ENCODE measurements at regions not wholly inside any gene's neighbourhood (a gene's known extent, or its start where the extent isn't known, plus 50 kb on each side); places are given as distances from the start of the nearest gene placed in this dataset.

DNA sequence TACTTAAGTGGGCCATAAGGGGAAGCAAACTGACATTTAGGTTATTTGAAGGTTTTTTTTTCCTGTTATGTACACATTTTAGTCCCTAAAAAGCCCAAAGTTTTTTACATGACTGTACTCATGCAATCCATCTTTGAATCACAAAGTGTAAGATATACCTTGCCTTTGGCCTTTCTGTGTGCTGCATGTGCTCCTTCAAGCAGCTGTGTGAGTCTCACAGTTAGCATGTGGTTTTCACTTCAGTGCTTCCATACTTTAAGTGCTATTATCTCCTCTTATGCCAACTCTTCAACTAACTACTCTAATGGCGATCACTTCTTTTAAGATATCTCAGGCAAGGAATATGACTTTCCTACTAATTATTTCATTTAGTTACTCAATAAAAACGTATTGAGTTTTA is 597.1 kb upstream of the ACVR2A start:
- Histone ChIP-seq H3K9ac (ENCODE audit: low read length) (no peak overlapping the region), H3K27ac (ENCODE audit: low read depth, low read length) (no peak overlapping the region), H3K4me3 (replicated peaks in 1 of 2; ENCODE audit: low read depth in 1 of 2, low read length in 2 of 2) (no peak overlapping the region), H3K9me2 (ENCODE audit: insufficient read depth) (no peaks in the 10 kb centered on the region), H2AFZ (ENCODE audit: low read depth, low read length, poor library complexity, severe bottlenecking) (no peak overlapping the region), H3K4me1 (ENCODE audit: control insufficient read depth in 1 of 2, insufficient read depth in 2 of 2, low read length in 2 of 2) (no peaks in the 10 kb centered on the region), H3K27me3 (ENCODE audit: insufficient read depth, low read length) (no peaks in the 10 kb centered on the region), H3K36me3 (ENCODE audit: control insufficient read depth in 1 of 2, insufficient read depth in 2 of 2, low read length in 2 of 2) (no peaks in the 10 kb centered on the region), H3K79me2 (ENCODE audit: insufficient read depth, low read length) (no peaks in the 10 kb centered on the region), H4K20me1 (ENCODE audit: insufficient read depth) (no peaks in the 10 kb centered on the region; the same call in 1 of the 2 replicates), H3K4me2 (ENCODE audit: low read length) (no peak overlapping the region), H3K9me3 (ENCODE audit: control insufficient read depth in 1 of 2, insufficient read depth in 1 of 2, low read depth in 1 of 2, low read length in 2 of 2) (0 out of 4 replicates have a peak, but pooled peaks cover 0 to 3% of the 10 kb centered on the region in 2 experiments)
- TF ChIP-seq ELF1 (IDR thresholded peaks at IDR 0.05; ENCODE audit: borderline replicate concordance, low read depth) (no peak), EZH2phosphoT487 (IDR thresholded peaks at IDR 0.05; ENCODE audit: borderline replicate concordance) (no peak), EZH2 (IDR thresholded peaks at IDR 0.05) (no peak), ZFX (IDR thresholded peaks at IDR 0.05) (no peak), SP1 (IDR thresholded peaks at IDR 0.05; ENCODE audit: low read depth) (no peak), FOSL1 (IDR thresholded peaks at IDR 0.05; ENCODE audit: low read depth) (no peak), CBX3 (IDR thresholded peaks at IDR 0.05; ENCODE audit: low read depth) (no peak), CEBPB (IDR thresholded peaks at IDR 0.05; ENCODE audit: low read depth) (no peak), ZNF274 (IDR thresholded peaks at IDR 0.05; ENCODE audit: low read depth, low read length) (no peak), YY1 (IDR thresholded peaks at IDR 0.05; ENCODE audit: extremely low read depth, insufficient replicate concordance, low read depth, low read length) (no peak), POLR2A (IDR thresholded peaks at IDR 0.05; ENCODE audit: borderline replicate concordance, extremely low read depth, insufficient read depth, insufficient read length) (no peak), SIN3A (IDR thresholded peaks at IDR 0.05; ENCODE audit: low read depth) (no peak), TCF7L2 (IDR thresholded peaks at IDR 0.05; ENCODE audit: borderline replicate concordance, extremely low read depth, insufficient read depth, insufficient read length) (no peak), RAD21 (IDR thresholded peaks at IDR 0.05; ENCODE audit: low read depth) (no peak), EGR1 (IDR thresholded peaks at IDR 0.05; ENCODE audit: low read depth) (no peak)
- TF ChIP-seq, protein P1, sequence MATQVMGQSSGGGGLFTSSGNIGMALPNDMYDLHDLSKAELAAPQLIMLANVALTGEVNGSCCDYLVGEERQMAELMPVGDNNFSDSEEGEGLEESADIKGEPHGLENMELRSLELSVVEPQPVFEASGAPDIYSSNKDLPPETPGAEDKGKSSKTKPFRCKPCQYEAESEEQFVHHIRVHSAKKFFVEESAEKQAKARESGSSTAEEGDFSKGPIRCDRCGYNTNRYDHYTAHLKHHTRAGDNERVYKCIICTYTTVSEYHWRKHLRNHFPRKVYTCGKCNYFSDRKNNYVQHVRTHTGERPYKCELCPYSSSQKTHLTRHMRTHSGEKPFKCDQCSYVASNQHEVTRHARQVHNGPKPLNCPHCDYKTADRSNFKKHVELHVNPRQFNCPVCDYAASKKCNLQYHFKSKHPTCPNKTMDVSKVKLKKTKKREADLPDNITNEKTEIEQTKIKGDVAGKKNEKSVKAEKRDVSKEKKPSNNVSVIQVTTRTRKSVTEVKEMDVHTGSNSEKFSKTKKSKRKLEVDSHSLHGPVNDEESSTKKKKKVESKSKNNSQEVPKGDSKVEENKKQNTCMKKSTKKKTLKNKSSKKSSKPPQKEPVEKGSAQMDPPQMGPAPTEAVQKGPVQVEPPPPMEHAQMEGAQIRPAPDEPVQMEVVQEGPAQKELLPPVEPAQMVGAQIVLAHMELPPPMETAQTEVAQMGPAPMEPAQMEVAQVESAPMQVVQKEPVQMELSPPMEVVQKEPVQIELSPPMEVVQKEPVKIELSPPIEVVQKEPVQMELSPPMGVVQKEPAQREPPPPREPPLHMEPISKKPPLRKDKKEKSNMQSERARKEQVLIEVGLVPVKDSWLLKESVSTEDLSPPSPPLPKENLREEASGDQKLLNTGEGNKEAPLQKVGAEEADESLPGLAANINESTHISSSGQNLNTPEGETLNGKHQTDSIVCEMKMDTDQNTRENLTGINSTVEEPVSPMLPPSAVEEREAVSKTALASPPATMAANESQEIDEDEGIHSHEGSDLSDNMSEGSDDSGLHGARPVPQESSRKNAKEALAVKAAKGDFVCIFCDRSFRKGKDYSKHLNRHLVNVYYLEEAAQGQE (IDR thresholded peaks at IDR 0.05; ENCODE audit: low read depth): no peak
- TF ChIP-seq, protein P2, sequence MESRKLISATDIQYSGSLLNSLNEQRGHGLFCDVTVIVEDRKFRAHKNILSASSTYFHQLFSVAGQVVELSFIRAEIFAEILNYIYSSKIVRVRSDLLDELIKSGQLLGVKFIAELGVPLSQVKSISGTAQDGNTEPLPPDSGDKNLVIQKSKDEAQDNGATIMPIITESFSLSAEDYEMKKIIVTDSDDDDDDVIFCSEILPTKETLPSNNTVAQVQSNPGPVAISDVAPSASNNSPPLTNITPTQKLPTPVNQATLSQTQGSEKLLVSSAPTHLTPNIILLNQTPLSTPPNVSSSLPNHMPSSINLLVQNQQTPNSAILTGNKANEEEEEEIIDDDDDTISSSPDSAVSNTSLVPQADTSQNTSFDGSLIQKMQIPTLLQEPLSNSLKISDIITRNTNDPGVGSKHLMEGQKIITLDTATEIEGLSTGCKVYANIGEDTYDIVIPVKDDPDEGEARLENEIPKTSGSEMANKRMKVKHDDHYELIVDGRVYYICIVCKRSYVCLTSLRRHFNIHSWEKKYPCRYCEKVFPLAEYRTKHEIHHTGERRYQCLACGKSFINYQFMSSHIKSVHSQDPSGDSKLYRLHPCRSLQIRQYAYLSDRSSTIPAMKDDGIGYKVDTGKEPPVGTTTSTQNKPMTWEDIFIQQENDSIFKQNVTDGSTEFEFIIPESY (IDR thresholded peaks at IDR 0.05; ENCODE audit: extremely low read depth, insufficient replicate concordance, low read length): no peak
- TF ChIP-seq, protein P3, sequence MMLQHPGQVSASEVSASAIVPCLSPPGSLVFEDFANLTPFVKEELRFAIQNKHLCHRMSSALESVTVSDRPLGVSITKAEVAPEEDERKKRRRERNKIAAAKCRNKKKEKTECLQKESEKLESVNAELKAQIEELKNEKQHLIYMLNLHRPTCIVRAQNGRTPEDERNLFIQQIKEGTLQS (IDR thresholded peaks at IDR 0.05): no peak
- no peak for DNase-seq (ENCODE audit: low read depth, low spot score)
- intact Hi-C loops (cut with micrococcal nuclease): no loop called here
- RAD21 ChIA-PET (ENCODE audit: low non-redundant PET in 1 of 2, low total read pairs in 2 of 2, uncharacterized antibody in 2 of 2, unreplicated experiment in 2 of 2): no interaction called here
- CTCF ChIA-PET: no interaction called here
- BruUV-seq (replicated peaks): no TSS peak
- ATAC-seq: no peak
- POLR2A ChIA-PET: no interaction called here
